Activated CD4-positive, alpha-beta T cell treated with anti-CD3 and anti-CD28 coated beads, Interleukin-2, amount 10 ng/mL, durations not matched to agents 24 days and 14 days (primary cell): ENCODE measurements at regions not wholly inside any gene's neighbourhood (a gene's known extent, or its start where the extent isn't known, plus 50 kb on each side); places are given as distances from the start of the nearest gene placed in this dataset.

Experiments
- DNase-seq: peaks from one replicate; pipeline ENCODE4 v3.0.0; 2022
- H3K27ac Mint-ChIP-seq: one replicate; pipeline ENCODE4 v1.8.0; 2022; ENCODE audit warnings: mild to moderate bottlenecking, mixed read lengths
- H3K27me3 Mint-ChIP-seq: one replicate; pipeline ENCODE4 v1.8.0; 2022; ENCODE audit warnings: mixed read lengths
- H3K36me3 Mint-ChIP-seq: one replicate; pipeline ENCODE4 v1.8.0; 2022; ENCODE audit warnings: low read depth, mild to moderate bottlenecking, mixed read lengths
- H3K4me1 Mint-ChIP-seq: one replicate; pipeline ENCODE4 v1.8.0; 2021; ENCODE audit warnings: mixed read lengths
- H3K4me3 Mint-ChIP-seq: one replicate; pipeline ENCODE4 v1.8.0; 2022; ENCODE audit warnings: mild to moderate bottlenecking, moderate library complexity, mixed read lengths
- H3K9me3 Mint-ChIP-seq: one replicate; pipeline ENCODE4 v1.8.0; 2021; ENCODE audit warnings: mixed read lengths
- intact Hi-C: fragments of 100-400 bp; cut with micrococcal nuclease; formaldehyde crosslinking; loops from one replicate; pipeline ENCODE4 v1.15.1; 2023

DNA sequence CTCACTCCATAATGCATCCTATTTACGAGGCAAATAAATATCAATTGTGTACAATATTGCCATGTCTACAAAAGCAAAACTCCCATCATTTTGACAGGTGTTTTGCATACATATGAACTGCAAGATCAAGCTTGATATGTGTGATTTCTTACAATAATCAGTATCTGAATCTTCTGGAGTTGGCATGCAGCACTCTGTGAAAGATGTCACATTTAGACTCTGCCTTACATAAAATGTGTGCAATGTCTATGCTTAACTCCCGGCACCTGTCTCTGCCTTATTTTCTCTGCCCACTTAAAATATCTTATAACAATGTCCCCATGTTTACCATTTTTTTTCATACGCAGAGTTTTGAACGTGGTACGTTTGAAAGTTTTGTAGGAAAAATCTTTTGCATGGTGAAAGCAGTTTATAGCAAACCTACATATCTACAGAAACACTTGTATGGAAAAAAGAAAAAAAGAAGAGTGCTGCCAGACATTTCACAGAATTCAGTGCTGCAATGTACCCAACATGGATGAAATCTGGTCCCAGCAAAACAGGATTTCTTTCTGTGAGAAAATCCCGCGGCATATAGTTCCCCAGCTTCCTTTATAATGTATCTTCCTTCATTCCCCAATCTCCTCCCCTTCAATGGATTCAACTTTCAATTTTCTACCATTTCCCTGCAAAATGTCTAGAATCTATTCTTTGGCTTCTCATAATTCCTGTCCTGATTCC, 114.1 kb upstream of the NRP1 start:
- no peak for DNase-seq
- H3K27me3 Mint-ChIP-seq = peaks cover 11% of the 10 kb centered on the region
- no peaks in the 10 kb centered on the region for H3K4me1 Mint-ChIP-seq
- H3K9me3 Mint-ChIP-seq = no peaks in the 10 kb centered on the region
- no peak overlapping the region for H3K27ac Mint-ChIP-seq
- no peaks in the 10 kb centered on the region for H3K36me3 Mint-ChIP-seq
- intact Hi-C loops = no loop called here
- no peak overlapping the region for H3K4me3 Mint-ChIP-seq

DNA sequence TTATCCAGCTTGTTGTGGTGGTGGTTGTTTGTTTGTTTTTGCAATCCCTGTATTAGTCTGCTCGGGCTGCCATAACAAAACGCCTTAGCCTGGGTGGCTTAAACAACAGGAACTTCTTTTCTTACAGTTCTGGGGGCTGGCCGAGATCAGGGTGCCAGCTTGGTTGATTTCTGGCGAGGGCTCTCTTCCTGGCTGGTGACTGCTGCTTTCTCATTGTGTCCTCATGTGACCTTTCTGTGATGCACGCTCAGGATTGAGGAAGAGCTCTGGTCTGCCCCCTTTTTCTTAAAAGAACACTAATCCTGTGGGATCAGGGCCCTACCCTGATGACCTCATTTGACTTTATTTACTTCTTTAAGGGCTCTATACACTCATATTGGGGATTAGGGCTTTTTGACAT, 107.1 kb upstream of the NRP1 start:
- H3K27me3 Mint-ChIP-seq = peaks cover 2% of the 10 kb centered on the region
- intact Hi-C loops = no loop called here
- no peak overlapping the region for H3K4me3 Mint-ChIP-seq
- H3K9me3 Mint-ChIP-seq = no peaks in the 10 kb centered on the region
- no peaks in the 10 kb centered on the region for H3K36me3 Mint-ChIP-seq
- H3K4me1 Mint-ChIP-seq = no peaks in the 10 kb centered on the region
- no peak overlapping the region for H3K27ac Mint-ChIP-seq
- DNase-seq = no peak

DNA sequence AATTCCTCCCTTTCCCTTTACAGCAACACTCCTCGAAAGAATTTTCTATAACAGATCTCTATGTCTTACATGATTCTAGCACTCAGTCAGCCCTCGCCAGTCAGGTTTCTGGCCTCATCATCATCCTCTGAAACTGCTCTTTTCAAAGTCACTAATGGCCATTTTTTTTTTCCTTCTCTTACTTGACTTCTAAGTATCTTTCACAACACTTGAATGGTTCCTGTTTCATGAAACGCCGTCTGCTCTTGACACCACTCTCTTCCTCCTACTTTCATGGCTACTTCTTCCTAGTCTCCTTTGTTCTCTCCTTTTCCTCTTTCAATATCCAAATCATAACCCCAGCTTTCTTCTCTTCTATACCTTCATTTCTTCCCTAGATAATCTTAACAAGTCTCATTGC, 100.5 kb upstream of the NRP1 start:
- Mint-ChIP-seq H3K27me3 (peaks cover 7% of the 10 kb centered on the region), H3K36me3 (no peaks in the 10 kb centered on the region), H3K4me1 (no peaks in the 10 kb centered on the region), H3K4me3 (no peak overlapping the region), H3K27ac (no peak overlapping the region), H3K9me3 (no peaks in the 10 kb centered on the region)
- intact Hi-C loops = no loop called here
- DNase-seq = no peak

DNA sequence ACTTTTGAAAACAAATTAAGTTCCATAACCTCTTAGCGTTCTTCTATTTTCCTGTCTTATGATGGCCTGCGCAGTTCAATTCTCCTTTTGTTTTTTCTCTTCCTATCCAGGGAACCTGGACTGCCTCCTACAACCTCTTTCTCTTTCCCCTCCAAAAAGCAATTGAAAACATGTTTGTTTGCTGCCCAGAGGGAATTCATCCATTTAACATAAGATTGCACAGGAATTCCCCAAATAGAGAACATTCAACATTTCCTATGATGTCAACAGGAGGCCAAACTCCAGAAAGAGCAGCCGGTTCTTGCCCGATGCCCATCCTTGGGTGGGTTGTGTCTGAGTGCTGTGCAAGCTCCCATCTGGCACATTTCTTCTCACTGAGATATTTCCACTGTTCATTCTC, 94.2 kb upstream of the NRP1 start:
- Mint-ChIP-seq H3K9me3 (no peaks in the 10 kb centered on the region), H3K4me3 (no peak overlapping the region), H3K4me1 (no peaks in the 10 kb centered on the region), H3K27me3 (peaks cover 16% of the 10 kb centered on the region), H3K27ac (no peak overlapping the region), H3K36me3 (no peaks in the 10 kb centered on the region)
- no peak for DNase-seq
- intact Hi-C loops = no loop called here

DNA sequence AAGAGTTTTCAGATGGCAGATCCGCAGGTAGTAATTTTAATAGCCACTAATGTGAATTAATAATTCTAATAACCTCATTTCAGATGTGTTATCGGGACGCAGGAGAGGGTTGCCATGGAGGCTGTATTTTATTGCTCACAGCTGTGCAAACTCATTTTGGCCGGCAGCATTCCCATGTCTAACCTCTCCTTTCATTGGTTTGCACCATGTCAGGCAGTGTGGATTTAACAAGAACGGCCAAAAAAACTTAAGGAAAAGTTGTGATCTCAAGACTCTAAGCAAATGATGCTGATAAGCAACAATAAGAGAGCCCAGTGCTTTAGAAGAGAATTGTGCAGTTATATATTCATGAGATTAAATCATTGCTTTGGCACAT, 88.7 kb upstream of the NRP1 start:
- no peak for DNase-seq
- no peaks in the 10 kb centered on the region for H3K9me3 Mint-ChIP-seq
- no peak overlapping the region for H3K27ac Mint-ChIP-seq
- H3K4me3 Mint-ChIP-seq = no peak overlapping the region
- peaks cover 16% of the 10 kb centered on the region for H3K27me3 Mint-ChIP-seq
- H3K36me3 Mint-ChIP-seq = no peaks in the 10 kb centered on the region
- H3K4me1 Mint-ChIP-seq = no peaks in the 10 kb centered on the region
- intact Hi-C loops = no loop called here

DNA sequence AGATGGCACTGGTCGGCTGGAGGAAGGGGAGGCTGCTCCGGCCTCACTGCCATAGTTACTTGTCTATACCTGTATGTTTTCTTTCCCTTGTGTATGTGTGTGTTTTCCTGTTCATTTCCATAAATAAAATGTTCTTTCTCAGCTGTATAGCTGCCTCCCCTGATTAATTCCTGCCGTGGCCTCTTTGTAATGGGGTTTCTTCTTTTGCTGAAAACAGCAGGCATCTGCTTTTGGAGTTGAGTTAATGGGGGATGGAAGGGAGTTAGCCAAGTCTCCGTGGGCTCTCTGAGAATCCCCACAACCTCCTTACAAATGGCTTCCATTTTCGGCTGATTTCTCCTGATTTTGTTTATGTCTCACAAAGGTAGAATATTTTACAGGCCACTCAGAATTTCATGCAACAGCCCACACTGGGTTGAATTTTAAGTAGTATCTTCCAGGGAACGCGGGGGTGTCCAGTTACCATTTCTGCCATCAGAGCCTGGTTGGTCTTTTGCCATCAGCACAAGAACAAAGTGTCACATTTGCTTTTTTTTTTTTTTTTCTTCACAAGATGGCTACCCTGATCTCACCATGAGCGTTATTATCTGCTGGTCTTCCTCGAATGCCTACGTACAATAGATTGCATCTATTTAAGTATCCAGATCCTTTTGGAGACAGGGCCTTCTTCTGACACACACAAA, 88.1 kb upstream of the NRP1 start:
- no peak for DNase-seq
- Mint-ChIP-seq H3K27ac (no peak overlapping the region), H3K27me3 (peaks cover 14% of the 10 kb centered on the region), H3K9me3 (no peaks in the 10 kb centered on the region), H3K36me3 (no peaks in the 10 kb centered on the region), H3K4me1 (no peaks in the 10 kb centered on the region), H3K4me3 (no peak overlapping the region)
- intact Hi-C loops = no loop called here

DNA sequence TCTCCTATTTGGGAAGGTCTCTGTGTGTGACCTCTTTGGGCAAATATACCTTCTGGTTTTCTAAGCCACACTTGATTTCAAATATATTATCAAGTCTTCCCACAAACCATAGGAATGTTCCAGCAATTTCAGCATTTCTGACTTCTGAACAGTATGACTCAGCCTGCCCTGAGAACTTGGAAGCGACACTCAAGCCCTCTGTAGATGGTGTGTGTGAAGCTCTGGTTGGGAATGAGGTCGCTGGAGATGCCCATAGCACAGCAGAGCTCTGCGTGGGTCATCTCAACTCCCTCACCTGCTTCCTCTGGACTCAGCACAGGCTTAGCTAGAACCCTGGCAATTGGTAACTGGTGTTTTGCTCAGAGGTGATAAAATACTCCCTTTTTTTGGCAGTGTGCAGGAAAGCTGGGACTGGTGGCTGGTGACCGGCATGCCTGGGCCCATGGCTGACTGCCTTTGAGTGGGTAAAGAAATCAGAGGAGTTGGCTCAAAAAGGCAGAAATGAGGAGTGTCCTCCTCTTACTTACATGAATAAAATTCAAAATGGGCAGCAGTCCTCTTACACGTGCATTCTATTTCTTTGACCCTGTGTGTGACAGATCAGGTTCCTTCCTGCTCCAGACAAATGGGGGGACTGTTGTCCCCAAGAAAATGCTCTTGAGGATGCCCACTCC, 87.5 kb upstream of the NRP1 start:
- Mint-ChIP-seq H3K4me1 (no peaks in the 10 kb centered on the region), H3K36me3 (no peaks in the 10 kb centered on the region), H3K4me3 (no peak overlapping the region), H3K27ac (no peak overlapping the region), H3K27me3 (peaks cover 11% of the 10 kb centered on the region), H3K9me3 (no peaks in the 10 kb centered on the region)
- no peak for DNase-seq
- intact Hi-C loops = no loop called here

DNA sequence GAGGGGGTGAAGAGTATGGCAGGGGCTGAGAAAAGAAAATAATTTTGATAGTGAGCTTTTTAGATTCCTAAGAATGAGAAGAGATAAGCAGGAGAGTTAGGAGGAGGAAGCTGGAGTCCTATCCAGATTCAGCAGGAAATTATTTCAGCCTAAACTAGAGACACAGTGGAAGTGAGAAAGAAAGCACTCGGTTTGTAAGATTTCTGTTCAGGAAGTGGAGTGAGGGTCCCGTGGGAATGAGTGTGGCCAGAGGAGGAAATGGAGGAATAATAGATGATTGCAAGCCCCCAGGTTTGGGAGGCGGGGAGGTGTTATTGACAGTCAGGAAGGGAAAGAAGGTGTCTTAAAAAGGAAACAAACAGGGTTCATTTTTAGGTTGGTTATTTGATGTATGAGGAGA, 84.8 kb upstream of the NRP1 start:
- no peak overlapping the region for H3K4me3 Mint-ChIP-seq
- peaks cover 20% of the 10 kb centered on the region for H3K27me3 Mint-ChIP-seq
- intact Hi-C loops = loop anchor here (5.0 kb wide), 1 partner anchor 87 kb away; the partner anchor contains the start of gene NRP1
- DNase-seq = no peak
- no peaks in the 10 kb centered on the region for H3K9me3 Mint-ChIP-seq
- no peaks in the 10 kb centered on the region for H3K36me3 Mint-ChIP-seq
- H3K4me1 Mint-ChIP-seq = no peaks in the 10 kb centered on the region
- no peak overlapping the region for H3K27ac Mint-ChIP-seq

DNA sequence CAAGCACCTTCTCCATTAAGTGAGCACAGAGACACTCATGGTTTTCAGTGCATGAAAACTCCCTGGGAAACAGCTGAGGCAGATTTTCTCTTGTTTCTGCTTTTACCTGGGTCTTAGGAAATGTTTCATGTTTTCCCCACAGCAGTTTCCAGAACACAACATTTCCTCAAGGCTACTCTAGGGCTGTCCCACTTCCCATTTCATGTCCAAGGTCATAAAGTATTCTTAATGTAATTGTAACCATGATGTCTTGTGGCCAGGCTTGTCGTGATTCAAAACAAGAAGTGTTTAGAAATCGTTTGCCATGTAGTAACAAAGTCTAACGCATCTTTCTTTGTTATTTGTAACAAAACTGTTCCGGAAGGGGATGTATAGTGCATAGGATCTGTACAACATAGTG, 83.8 kb upstream of the NRP1 start:
- H3K4me3 Mint-ChIP-seq = no peak overlapping the region
- intact Hi-C loops = loop anchor here (5.0 kb wide), 1 partner anchor 86 kb away; the partner anchor contains the start of gene NRP1
- no peaks in the 10 kb centered on the region for H3K4me1 Mint-ChIP-seq
- no peaks in the 10 kb centered on the region for H3K36me3 Mint-ChIP-seq
- peaks cover 23% of the 10 kb centered on the region for H3K27me3 Mint-ChIP-seq
- no peak overlapping the region for H3K27ac Mint-ChIP-seq
- DNase-seq = no peak
- no peaks in the 10 kb centered on the region for H3K9me3 Mint-ChIP-seq

DNA sequence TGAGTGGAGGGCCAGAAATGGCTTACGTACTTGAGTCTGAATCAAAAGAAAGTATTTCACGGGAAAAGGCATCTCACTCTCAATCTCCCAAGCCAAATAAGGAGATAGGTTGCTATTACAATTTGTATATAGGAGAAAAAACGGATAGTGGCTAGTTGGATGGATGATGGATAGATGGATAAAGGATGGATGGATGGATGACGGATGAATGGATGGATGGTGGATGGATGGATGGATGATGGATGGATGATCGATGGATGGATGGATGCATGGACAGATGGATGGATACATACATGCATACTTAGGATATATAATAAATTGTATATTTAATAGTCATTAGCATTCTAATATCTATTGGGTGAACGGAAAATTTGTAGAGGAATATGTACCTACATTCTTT, 82.2 kb upstream of the NRP1 start:
- no peak for DNase-seq
- Mint-ChIP-seq H3K27me3 (peaks cover 31% of the 10 kb centered on the region), H3K9me3 (no peaks in the 10 kb centered on the region), H3K36me3 (no peaks in the 10 kb centered on the region), H3K4me3 (no peak overlapping the region), H3K27ac (no peak overlapping the region), H3K4me1 (no peaks in the 10 kb centered on the region)
- intact Hi-C loops = loop anchor here (5.0 kb wide), 1 partner anchor 84 kb away; the partner anchor contains the start of gene NRP1

DNA sequence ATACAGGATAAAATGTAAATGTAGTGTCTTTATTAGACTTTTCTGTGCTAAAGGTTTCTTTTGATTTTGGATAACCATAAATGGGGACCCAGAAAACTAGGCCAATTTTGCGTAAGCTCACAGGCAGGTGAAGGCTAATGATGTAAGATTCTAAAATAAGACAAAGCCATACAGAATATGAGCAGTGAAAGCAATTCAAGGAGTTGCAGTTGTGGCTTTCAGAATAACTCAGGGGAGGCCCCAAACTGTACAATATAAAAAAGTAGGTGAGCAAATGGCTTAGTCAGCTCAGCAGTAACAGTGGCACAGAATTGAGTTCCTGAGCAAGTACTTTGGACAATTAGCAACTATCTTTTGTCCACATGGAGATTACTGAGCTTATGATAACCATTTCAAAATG, 81.7 kb upstream of the NRP1 start:
- no peak for DNase-seq
- H3K27me3 Mint-ChIP-seq = peaks cover 33% of the 10 kb centered on the region
- no peaks in the 10 kb centered on the region for H3K9me3 Mint-ChIP-seq
- H3K4me3 Mint-ChIP-seq = no peak overlapping the region
- intact Hi-C loops = loop anchor here (5.0 kb wide), 1 partner anchor 84 kb away; the partner anchor contains the start of gene NRP1
- no peaks in the 10 kb centered on the region for H3K4me1 Mint-ChIP-seq
- H3K36me3 Mint-ChIP-seq = no peaks in the 10 kb centered on the region
- no peak overlapping the region for H3K27ac Mint-ChIP-seq

DNA sequence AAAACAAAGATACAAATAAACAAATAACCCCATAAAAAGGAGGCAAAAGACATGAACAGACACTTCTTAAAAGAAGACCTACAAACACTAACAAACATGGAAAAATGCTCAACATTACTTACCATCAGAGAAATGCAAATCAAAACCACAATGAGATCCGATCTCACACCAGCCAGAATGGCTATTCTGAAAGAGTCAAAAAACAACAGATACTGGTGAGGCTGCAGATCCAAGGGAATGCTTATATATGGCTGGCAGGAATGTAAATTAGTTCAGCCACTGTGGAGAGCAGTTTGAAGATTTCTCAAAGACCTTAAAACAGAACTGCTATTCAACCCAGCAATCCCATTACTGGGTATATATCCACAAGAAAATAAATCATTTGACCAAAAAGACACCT, 80.4 kb upstream of the NRP1 start:
- Mint-ChIP-seq H3K36me3 (no peaks in the 10 kb centered on the region), H3K27me3 (peaks cover 36% of the 10 kb centered on the region), H3K4me1 (no peaks in the 10 kb centered on the region), H3K4me3 (no peak overlapping the region), H3K9me3 (no peaks in the 10 kb centered on the region), H3K27ac (no peak overlapping the region)
- DNase-seq = no peak
- intact Hi-C loops = loop anchor here (5.0 kb wide), 1 partner anchor 83 kb away; the partner anchor contains the start of gene NRP1

DNA sequence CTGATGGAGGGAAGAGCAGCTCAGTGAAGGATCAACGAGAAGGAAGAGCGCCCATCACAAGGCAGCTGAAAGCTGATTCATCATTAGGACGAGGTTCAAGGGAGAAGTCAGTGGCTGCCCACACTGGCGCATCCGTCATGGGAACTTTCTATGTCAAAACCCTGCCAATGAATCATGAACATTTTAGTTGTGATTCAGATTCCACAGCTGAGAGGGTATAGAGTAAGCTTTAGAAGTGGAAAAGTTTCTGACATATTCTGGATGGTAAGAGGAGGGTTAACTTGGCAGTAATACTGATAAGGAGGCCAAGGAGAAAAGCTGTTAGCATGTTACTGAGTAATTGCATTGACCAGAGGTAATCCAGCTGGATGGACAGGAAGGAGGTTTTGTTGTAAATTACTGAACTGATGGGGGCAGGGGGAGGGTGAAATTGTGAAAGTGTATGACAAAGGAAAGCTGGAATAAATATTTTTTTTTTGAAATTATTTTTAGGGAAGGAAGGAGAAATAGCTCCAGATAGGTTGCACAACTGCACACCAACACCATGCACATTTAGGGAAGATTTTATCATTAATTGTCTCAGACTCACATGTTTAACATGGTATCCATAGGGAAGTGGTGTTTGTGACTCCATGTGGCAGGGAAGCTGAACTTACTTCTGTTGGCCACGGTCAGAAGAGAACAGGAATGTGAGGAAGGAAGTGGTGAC, 78.3 kb upstream of the NRP1 start:
- H3K4me1 Mint-ChIP-seq = no peaks in the 10 kb centered on the region
- H3K27me3 Mint-ChIP-seq = peaks cover 29% of the 10 kb centered on the region
- no peak overlapping the region for H3K4me3 Mint-ChIP-seq
- no peaks in the 10 kb centered on the region for H3K9me3 Mint-ChIP-seq
- DNase-seq = no peak
- no peaks in the 10 kb centered on the region for H3K36me3 Mint-ChIP-seq
- H3K27ac Mint-ChIP-seq = no peak overlapping the region
- intact Hi-C loops = no loop called here

DNA sequence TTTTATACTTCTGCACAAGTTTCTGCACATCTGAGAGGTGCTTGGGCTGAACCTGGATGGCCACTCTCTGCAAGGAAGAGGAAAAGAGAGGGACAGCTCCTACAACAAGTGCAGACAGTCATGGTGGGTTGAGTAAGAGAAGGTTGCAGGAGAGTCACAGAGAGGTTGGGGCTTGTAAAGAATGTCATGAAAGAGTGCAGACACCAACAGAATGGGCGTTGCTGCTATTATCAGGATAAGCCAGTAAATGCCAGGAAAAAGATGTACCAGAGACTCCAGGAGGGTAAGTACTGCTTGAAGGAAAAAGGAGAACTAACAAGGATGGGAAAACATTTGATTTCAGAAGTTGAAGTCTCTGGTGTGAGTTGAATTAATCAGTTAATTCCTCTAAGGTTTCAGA, 77.8 kb upstream of the NRP1 start:
- no peak overlapping the region for H3K27ac Mint-ChIP-seq
- no peak overlapping the region for H3K4me3 Mint-ChIP-seq
- H3K4me1 Mint-ChIP-seq = no peaks in the 10 kb centered on the region
- H3K27me3 Mint-ChIP-seq = peaks cover 33% of the 10 kb centered on the region
- DNase-seq = no peak
- intact Hi-C loops = no loop called here
- H3K36me3 Mint-ChIP-seq = no peaks in the 10 kb centered on the region
- no peaks in the 10 kb centered on the region for H3K9me3 Mint-ChIP-seq
